Esophagus squamous epithelium (tissue), 4 donors: ENCODE measurements at regions not wholly inside any gene's neighbourhood (a gene's known extent, or its start where the extent isn't known, plus 50 kb on each side); places are given as distances from the start of the nearest gene placed in this dataset.

Experiments used
- POLR2A ChIP-seq, 4 donors: fragments of 450-650 bp; IDR thresholded peaks; one replicate each; pipeline ENCODE4 v1.6.1; 2017; ENCODE audit warnings: antibody characterized with exemption in 4 of 4, mild to moderate bottlenecking in 4 of 4, moderate library complexity in 3 of 4
- TF ChIP-seq, protein P1 (sequence below), 6 experiments: fragments of 450-650 bp in 4 of 6; fragments of 200-600 bp in 2 of 6; sonication (generic) in 2 of 6; IDR thresholded peaks; one replicate each; pipeline ENCODE4 v1.5.1; 2016 to 2019; ENCODE audit warnings: antibody characterized with exemption in 6 of 6, mild to moderate bottlenecking in 4 of 6, moderate library complexity in 4 of 6

DNA sequence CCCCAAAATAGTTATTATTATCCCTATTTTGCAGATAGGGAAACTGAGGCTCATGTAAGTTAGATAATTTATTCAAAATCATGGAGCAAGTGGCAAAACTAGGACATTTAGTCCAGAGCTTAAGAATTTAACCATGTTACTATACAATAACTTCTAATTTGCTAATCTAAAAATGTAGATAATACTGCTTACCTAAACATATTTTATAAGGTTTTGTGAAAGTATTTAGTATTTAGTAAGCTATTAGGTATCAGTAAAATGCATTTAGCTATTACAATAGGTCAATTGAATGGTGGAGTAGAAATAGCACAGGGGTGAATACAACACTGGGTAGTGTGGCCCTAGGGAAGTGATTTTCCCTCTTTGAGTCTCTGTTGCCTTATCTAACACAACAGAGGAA, 648.3 kb downstream of the KIF4B start:
- no peak for TF ChIP-seq POLR2A (IDR thresholded peaks at IDR 0.05)
- TF ChIP-seq, protein P1, sequence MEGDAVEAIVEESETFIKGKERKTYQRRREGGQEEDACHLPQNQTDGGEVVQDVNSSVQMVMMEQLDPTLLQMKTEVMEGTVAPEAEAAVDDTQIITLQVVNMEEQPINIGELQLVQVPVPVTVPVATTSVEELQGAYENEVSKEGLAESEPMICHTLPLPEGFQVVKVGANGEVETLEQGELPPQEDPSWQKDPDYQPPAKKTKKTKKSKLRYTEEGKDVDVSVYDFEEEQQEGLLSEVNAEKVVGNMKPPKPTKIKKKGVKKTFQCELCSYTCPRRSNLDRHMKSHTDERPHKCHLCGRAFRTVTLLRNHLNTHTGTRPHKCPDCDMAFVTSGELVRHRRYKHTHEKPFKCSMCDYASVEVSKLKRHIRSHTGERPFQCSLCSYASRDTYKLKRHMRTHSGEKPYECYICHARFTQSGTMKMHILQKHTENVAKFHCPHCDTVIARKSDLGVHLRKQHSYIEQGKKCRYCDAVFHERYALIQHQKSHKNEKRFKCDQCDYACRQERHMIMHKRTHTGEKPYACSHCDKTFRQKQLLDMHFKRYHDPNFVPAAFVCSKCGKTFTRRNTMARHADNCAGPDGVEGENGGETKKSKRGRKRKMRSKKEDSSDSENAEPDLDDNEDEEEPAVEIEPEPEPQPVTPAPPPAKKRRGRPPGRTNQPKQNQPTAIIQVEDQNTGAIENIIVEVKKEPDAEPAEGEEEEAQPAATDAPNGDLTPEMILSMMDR (IDR thresholded peaks at IDR 0.05): no peak
